ENCODE measurements at regions not wholly inside any gene's neighbourhood (a gene's known extent, or its start where the extent isn't known, plus 50 kb on each side); places are given as distances from the start of the nearest gene placed in this dataset.

- TF ChIP-seq, protein P1, sequence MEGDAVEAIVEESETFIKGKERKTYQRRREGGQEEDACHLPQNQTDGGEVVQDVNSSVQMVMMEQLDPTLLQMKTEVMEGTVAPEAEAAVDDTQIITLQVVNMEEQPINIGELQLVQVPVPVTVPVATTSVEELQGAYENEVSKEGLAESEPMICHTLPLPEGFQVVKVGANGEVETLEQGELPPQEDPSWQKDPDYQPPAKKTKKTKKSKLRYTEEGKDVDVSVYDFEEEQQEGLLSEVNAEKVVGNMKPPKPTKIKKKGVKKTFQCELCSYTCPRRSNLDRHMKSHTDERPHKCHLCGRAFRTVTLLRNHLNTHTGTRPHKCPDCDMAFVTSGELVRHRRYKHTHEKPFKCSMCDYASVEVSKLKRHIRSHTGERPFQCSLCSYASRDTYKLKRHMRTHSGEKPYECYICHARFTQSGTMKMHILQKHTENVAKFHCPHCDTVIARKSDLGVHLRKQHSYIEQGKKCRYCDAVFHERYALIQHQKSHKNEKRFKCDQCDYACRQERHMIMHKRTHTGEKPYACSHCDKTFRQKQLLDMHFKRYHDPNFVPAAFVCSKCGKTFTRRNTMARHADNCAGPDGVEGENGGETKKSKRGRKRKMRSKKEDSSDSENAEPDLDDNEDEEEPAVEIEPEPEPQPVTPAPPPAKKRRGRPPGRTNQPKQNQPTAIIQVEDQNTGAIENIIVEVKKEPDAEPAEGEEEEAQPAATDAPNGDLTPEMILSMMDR (IDR thresholded peaks at IDR 0.05), result peak; percentile 19; the same call in 1 of the 2 replicates
These were observed 101.8 kb upstream of the MAST4 start for GRCh38 chr5:66494437-66494836.

GRCh38 chr5:66498791-66499207 is 97.4 kb upstream of the MAST4 start:
- TF ChIP-seq, protein P1 (IDR thresholded peaks at IDR 0.05), result peak; percentile 37; the same call in 1 of the 2 replicates

GRCh38 chr5:66503203-66503789 is 92.9 kb upstream of the MAST4 start:
- TF ChIP-seq, protein P1 (IDR thresholded peaks at IDR 0.05), result no peak

- TF ChIP-seq, protein P1 (IDR thresholded peaks at IDR 0.05), result no peak
These were observed 89.1 kb upstream of the MAST4 start for GRCh38 chr5:66507106-66507505.

- TF ChIP-seq, protein P1 (IDR thresholded peaks at IDR 0.05), result no peak
These were observed 84.7 kb upstream of the MAST4 start for GRCh38 chr5:66511491-66511890.

GRCh38 chr5:66513130-66513529 is 83.1 kb upstream of the MAST4 start:
- TF ChIP-seq, protein P1 (IDR thresholded peaks at IDR 0.05), result no peak

- TF ChIP-seq, protein P1 (IDR thresholded peaks at IDR 0.05), result no peak
These were observed 81.0 kb upstream of the MAST4 start for GRCh38 chr5:66515209-66515608.

GRCh38 chr5:66516550-66516949 is 79.6 kb upstream of the MAST4 start:
- TF ChIP-seq, protein P1 (IDR thresholded peaks at IDR 0.05), result no peak
